ENCODE measurements at regions not wholly inside any gene's neighbourhood (a gene's known extent, or its start where the extent isn't known, plus 50 kb on each side); places are given as distances from the start of the nearest gene placed in this dataset.
"Not testable (repeated sequence)": the region's sequence is repeated elsewhere in the genome, so short reads cannot be mapped to it uniquely, and the experiment has no call there.

GRCh38 chr14:105699706-105700105 is 173.3 kb downstream of the TMEM121 start:
- DNase-seq: not testable (repeated sequence)

- not testable (repeated sequence) for DNase-seq
Measured at GRCh38 chr14:105700146-105700545, 173.8 kb downstream of the TMEM121 start.

- no peak for DNase-seq
Measured at GRCh38 chr14:105700622-105701288, 174.4 kb downstream of the TMEM121 start.

- no peak for DNase-seq
Measured at GRCh38 chr14:105701456-105702274, 175.3 kb downstream of the TMEM121 start.

GRCh38 chr14:105702275-105702817 is 176.0 kb downstream of the TMEM121 start:
- DNase-seq: no peak

GRCh38 chr14:105703044-105703665 is 176.8 kb downstream of the TMEM121 start:
- DNase-seq: not testable (repeated sequence)

GRCh38 chr14:105704091-105704490 is 177.7 kb downstream of the TMEM121 start:
- not testable (repeated sequence) for DNase-seq

GRCh38 chr14:105704492-105704891 is 178.1 kb downstream of the TMEM121 start:
- not testable (repeated sequence) for DNase-seq

GRCh38 chr14:105705512-105705861 is 179.1 kb downstream of the TMEM121 start:
- not testable (repeated sequence) for DNase-seq

- DNase-seq: not testable (repeated sequence)
Measured at GRCh38 chr14:105705862-105706700, 179.7 kb downstream of the TMEM121 start.

GRCh38 chr14:105706701-105707019 is 180.3 kb downstream of the TMEM121 start:
- DNase-seq: not testable (repeated sequence)

- DNase-seq: not testable (repeated sequence)
Measured at GRCh38 chr14:105707099-105707498, 180.7 kb downstream of the TMEM121 start.

- DNase-seq: not testable (repeated sequence)
Measured at GRCh38 chr14:105707723-105708151, 181.4 kb downstream of the TMEM121 start.

- not testable (repeated sequence) for DNase-seq
Measured at GRCh38 chr14:105708251-105709134, 182.1 kb downstream of the TMEM121 start.

GRCh38 chr14:105709281-105710118 is 183.1 kb downstream of the TMEM121 start:
- DNase-seq: no peak

GRCh38 chr14:105710119-105711043 is 184.0 kb downstream of the TMEM121 start:
- no peak for DNase-seq

- DNase-seq: no peak
Measured at GRCh38 chr14:105711044-105711620, 184.7 kb downstream of the TMEM121 start.

GRCh38 chr14:105711841-105712460 is 185.6 kb downstream of the TMEM121 start:
- DNase-seq: no peak

Measured in HCEC 1CT (cell line).